ENCODE measurements at regions not wholly inside any gene's neighbourhood (a gene's known extent, or its start where the extent isn't known, plus 50 kb on each side); places are given as distances from the start of the nearest gene placed in this dataset.

DNA sequence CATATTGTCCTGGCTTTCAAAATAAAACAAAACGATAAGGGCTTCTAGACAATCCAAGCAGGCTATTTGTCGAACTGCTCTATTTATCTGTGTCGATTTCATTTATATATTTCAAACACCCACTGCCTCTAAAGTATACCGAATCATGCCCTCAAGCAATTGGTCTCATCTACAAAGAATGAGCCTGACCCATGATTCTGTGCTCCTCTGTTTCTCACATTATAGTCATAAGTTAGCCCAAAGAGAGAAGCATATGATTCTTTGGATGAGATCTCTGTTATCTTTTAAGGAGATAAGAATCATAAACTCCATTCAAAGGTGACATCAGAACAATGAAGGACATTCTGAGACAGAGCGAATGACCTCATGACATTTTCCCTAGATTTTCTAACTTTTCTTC is 191.1 kb downstream of the MAP2K6 start:
- Histone ChIP-seq H3K36me3 (replicated peaks) (no peaks in the 10 kb centered on the region), H3K9me3 (no peaks in the 10 kb centered on the region), H3K4me1 (no peaks in the 10 kb centered on the region; the same call in 1 of the 2 replicates), H3K4me3 (no peak overlapping the region), H3K27me3 (ENCODE audit: low read depth) (no peaks in the 10 kb centered on the region)
- DNase-seq (ENCODE audit: low spot score in 2 of 2) = no peak
- in situ Hi-C loops (cut with MboI; ENCODE audit: low sequenced_read_pairs) = no loop called here

DNA sequence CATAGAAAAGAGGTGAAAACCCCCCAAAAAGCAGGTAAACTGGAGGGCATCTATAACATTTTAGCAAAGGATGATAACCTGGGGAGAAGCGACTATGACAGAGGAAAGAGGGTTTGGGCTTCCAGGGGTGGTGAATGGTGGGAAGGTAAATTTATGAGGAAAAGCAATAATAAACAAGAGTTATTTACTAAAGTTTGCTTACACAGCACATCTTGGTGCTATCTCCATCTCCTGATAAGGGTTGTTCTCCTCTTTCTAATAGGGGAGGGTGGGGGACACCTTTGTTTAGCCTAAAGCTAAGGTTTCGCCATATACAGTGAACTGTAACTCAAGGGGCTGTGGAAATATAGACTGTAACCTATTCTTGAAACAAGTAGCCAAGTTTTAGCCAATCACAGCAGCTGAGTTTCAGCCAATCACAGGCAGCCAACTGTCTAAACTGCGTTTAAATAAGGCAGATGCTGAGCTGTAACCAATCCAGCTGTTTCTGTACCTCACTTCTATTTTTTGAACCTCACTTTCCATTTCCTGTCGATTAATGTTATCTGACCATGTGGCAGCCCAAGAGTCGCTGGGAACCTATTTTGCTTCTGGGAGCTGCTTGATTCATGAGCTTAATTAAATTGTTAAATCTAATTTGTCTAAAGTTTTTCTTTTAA is 191.8 kb downstream of the MAP2K6 start:
- H3K9me3 ChIP-seq = no peaks in the 10 kb centered on the region
- H3K4me1 ChIP-seq = no peaks in the 10 kb centered on the region; the same call in 1 of the 2 replicates
- in situ Hi-C loops (cut with MboI; ENCODE audit: low sequenced_read_pairs) = no loop called here
- no peaks in the 10 kb centered on the region for H3K36me3 ChIP-seq (replicated peaks)
- no peak for DNase-seq (ENCODE audit: low spot score in 2 of 2)
- no peaks in the 10 kb centered on the region for H3K27me3 ChIP-seq (ENCODE audit: low read depth)
- no peak overlapping the region for H3K4me3 ChIP-seq

GRCh38 chr17:69607162-69607834 is 192.8 kb downstream of the MAP2K6 start:
- Histone ChIP-seq H3K9me3 (no peaks in the 10 kb centered on the region), H3K27me3 (ENCODE audit: low read depth) (no peaks in the 10 kb centered on the region), H3K4me1 (no peaks in the 10 kb centered on the region; the same call in 1 of the 2 replicates), H3K36me3 (replicated peaks) (no peaks in the 10 kb centered on the region), H3K4me3 (no peak overlapping the region)
- in situ Hi-C loops (cut with MboI; ENCODE audit: low sequenced_read_pairs) = no loop called here
- DNase-seq (ENCODE audit: low spot score in 2 of 2) = peak; percentile 77 to 79

DNA sequence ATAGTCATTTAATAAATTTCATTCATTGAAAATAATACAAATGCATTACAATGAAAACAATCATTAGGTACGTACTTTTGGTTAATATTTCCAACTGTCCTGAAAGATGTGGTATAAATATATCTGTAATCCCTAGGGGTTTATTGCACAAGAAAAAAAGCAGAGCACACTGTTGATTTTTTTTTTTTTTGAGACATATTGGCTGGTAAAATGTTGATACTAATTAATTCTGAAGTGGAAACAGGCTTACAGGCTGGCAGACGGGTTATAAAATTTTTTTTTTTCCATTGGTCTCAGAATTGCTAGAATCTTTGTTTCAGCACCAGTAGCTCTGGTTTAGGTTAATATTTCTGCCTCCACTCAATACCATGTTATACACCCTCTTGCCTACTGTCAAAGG is 193.6 kb downstream of the MAP2K6 start:
- Histone ChIP-seq H3K4me1 (no peaks in the 10 kb centered on the region; the same call in 1 of the 2 replicates), H3K36me3 (replicated peaks) (no peaks in the 10 kb centered on the region), H3K4me3 (no peak overlapping the region), H3K27me3 (ENCODE audit: low read depth) (no peaks in the 10 kb centered on the region), H3K9me3 (no peaks in the 10 kb centered on the region)
- no peak for DNase-seq (ENCODE audit: low spot score in 2 of 2)
- in situ Hi-C loops (cut with MboI; ENCODE audit: low sequenced_read_pairs) = no loop called here

DNA sequence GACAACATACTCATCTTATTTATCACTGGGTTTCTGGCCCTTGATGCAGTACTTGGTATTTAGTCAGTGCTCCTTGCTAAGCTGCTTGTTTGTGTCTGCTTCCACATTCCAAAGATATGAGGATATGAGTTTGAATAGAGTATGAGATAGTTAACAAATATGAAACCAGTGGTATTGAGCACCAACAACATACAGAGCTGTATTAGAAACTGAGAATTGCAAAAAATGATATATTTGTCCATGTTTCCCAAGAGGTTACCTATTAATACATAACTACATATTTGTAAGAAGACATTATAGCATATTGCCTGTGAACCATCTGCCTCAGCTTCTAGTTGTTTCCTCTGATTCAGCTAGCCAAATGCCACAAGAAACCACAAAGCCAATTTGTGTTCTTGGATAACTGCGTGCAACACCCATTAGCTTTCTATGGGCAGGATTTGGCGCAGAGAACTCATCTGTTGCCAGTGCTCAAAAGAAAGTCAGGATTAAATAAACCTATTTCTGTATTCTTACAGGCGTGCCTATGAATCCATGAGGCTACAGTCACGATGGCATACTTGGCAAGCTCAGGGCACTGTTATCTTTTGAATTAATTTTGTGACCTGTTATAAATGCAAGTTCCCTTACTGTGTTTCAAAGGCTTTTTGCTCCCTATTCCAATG is 194.4 kb downstream of the MAP2K6 start:
- Histone ChIP-seq H3K36me3 (replicated peaks) (no peaks in the 10 kb centered on the region), H3K9me3 (no peaks in the 10 kb centered on the region), H3K27me3 (ENCODE audit: low read depth) (no peaks in the 10 kb centered on the region), H3K4me3 (no peak overlapping the region), H3K4me1 (no peaks in the 10 kb centered on the region; the same call in 1 of the 2 replicates)
- in situ Hi-C loops (cut with MboI; ENCODE audit: low sequenced_read_pairs) = no loop called here
- no peak for DNase-seq (ENCODE audit: low spot score in 2 of 2)

GRCh38 chr17:69609473-69610305 is 195.2 kb downstream of the MAP2K6 start:
- Histone ChIP-seq H3K27me3 (ENCODE audit: low read depth) (no peaks in the 10 kb centered on the region), H3K36me3 (replicated peaks) (no peaks in the 10 kb centered on the region), H3K4me1 (no peaks in the 10 kb centered on the region; the same call in 1 of the 2 replicates), H3K9me3 (no peaks in the 10 kb centered on the region), H3K4me3 (no peak overlapping the region)
- DNase-seq (ENCODE audit: low spot score in 2 of 2) = no peak
- in situ Hi-C loops (cut with MboI; ENCODE audit: low sequenced_read_pairs) = no loop called here

DNA sequence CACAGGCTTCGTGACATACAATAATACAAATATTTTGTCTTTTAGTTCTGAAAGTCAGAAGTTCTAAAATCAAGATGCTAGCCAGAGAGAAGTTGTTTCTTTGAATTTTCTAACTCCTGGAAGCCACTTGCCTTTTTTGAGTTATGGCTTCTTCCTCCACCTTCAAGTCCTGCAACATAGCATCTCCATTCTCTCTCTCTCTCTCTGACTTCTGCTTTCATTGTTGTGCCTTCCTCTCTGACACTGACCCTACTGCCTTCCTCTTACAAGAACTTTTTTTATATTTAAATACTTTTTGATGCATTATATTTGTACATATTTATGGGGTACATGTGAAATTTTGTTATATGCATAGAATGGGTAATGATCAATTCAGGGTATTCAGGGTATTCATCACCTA is 205.9 kb downstream of the MAP2K6 start:
- in situ Hi-C loops (cut with MboI; ENCODE audit: low sequenced_read_pairs) = no loop called here
- H3K27me3 ChIP-seq (ENCODE audit: low read depth) = no peaks in the 10 kb centered on the region
- no peak overlapping the region for H3K4me3 ChIP-seq

DNA sequence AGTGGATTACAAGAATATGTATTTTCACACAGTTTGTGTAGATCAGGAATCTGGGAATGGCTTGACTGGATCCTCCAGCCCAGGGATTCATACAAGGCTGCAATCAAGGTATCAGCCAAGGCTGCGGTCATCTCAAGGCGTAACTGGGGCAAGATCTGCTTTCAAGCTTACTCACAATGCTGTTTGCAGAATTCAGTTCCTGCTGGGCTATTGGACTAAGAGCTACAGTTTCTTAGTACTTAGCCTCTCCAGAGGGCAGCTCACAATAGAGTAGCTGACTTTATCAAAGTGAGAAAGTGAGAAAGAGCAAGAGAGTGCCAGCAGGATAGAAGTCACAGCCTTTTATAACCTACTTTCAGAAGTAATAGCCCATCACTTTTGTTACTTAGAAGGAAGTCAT is 211.0 kb downstream of the MAP2K6 start:
- Histone ChIP-seq H3K27me3 (ENCODE audit: low read depth) (no peaks in the 10 kb centered on the region), H3K9me3 (no peaks in the 10 kb centered on the region), H3K4me1 (no peaks in the 10 kb centered on the region), H3K36me3 (replicated peaks) (no peaks in the 10 kb centered on the region), H3K4me3 (no peak overlapping the region)
- no peak for DNase-seq (ENCODE audit: low spot score in 2 of 2)
- in situ Hi-C loops (cut with MboI; ENCODE audit: low sequenced_read_pairs) = no loop called here

More for the DNA sequence above, 205.9 kb downstream of the MAP2K6 start:
- Histone ChIP-seq H3K9me3 (no peaks in the 10 kb centered on the region), H3K36me3 (replicated peaks) (no peaks in the 10 kb centered on the region), H3K4me1 (no peaks in the 10 kb centered on the region)
- no peak for DNase-seq (ENCODE audit: low spot score in 2 of 2)

GRCh38 chr17:69630056-69630635 is 215.6 kb downstream of the MAP2K6 start:
- in situ Hi-C loops (cut with MboI; ENCODE audit: low sequenced_read_pairs) = no loop called here
- no peaks in the 10 kb centered on the region for H3K36me3 ChIP-seq (replicated peaks)
- no peaks in the 10 kb centered on the region for H3K9me3 ChIP-seq
- H3K27me3 ChIP-seq (ENCODE audit: low read depth) = no peaks in the 10 kb centered on the region
- no peak overlapping the region for H3K4me3 ChIP-seq
- H3K4me1 ChIP-seq = no peaks in the 10 kb centered on the region
- no peak for DNase-seq (ENCODE audit: low spot score in 2 of 2)

DNA sequence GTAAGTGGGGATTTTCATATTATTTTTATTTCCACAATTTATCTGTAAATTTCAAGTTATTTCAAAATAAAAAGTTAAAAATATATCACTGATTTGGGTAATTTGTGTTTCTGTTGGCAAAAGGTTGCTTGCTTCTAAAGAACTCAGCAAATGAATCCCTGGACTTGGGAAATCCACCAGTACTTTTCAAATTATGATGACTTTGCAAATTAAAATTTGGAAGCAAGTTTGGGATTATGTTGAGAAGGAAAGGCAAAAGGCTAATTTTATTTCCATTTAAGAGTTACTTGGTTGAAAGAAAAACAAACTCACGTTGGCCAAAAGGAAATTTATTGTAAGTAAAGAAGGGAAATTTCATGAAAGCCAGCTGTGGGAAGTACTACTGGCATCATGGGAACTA is 220.3 kb downstream of the MAP2K6 start:
- no peaks in the 10 kb centered on the region for H3K36me3 ChIP-seq (replicated peaks)
- H3K4me1 ChIP-seq = no peaks in the 10 kb centered on the region
- in situ Hi-C loops (cut with MboI; ENCODE audit: low sequenced_read_pairs) = no loop called here
- H3K27me3 ChIP-seq (ENCODE audit: low read depth) = no peaks in the 10 kb centered on the region
- DNase-seq (ENCODE audit: low spot score in 2 of 2) = no peak
- H3K9me3 ChIP-seq = no peaks in the 10 kb centered on the region
- no peak overlapping the region for H3K4me3 ChIP-seq

GRCh38 chr17:69637446-69638156 is 223.1 kb downstream of the MAP2K6 start:
- Histone ChIP-seq H3K9me3 (no peaks in the 10 kb centered on the region), H3K4me1 (no peaks in the 10 kb centered on the region), H3K4me3 (no peak overlapping the region), H3K27me3 (ENCODE audit: low read depth) (no peaks in the 10 kb centered on the region), H3K36me3 (replicated peaks) (no peaks in the 10 kb centered on the region)
- in situ Hi-C loops (cut with MboI; ENCODE audit: low sequenced_read_pairs) = no loop called here
- DNase-seq (ENCODE audit: low spot score in 2 of 2) = no peak

- Histone ChIP-seq H3K4me1 (no peaks in the 10 kb centered on the region), H3K4me3 (no peak overlapping the region), H3K27me3 (ENCODE audit: low read depth) (no peaks in the 10 kb centered on the region), H3K36me3 (replicated peaks) (no peaks in the 10 kb centered on the region), H3K9me3 (no peaks in the 10 kb centered on the region)
- in situ Hi-C loops (cut with MboI; ENCODE audit: low sequenced_read_pairs) = no loop called here
- DNase-seq (ENCODE audit: low spot score in 2 of 2) = no peak
These were observed 224.6 kb downstream of the MAP2K6 start for GRCh38 chr17:69639096-69639495.

- DNase-seq (ENCODE audit: low spot score in 2 of 2) = no peak
- no peaks in the 10 kb centered on the region for H3K27me3 ChIP-seq (ENCODE audit: low read depth)
- H3K4me1 ChIP-seq = no peaks in the 10 kb centered on the region
- in situ Hi-C loops (cut with MboI; ENCODE audit: low sequenced_read_pairs) = no loop called here
- no peaks in the 10 kb centered on the region for H3K9me3 ChIP-seq
- no peak overlapping the region for H3K4me3 ChIP-seq
- no peaks in the 10 kb centered on the region for H3K36me3 ChIP-seq (replicated peaks)
These were observed 225.6 kb downstream of the MAP2K6 start for GRCh38 chr17:69640073-69640472.

Measured in HAP-1 (cell line).